Transverse colon (tissue), 4 donors: ENCODE measurements at regions not wholly inside any gene's neighbourhood (a gene's known extent, or its start where the extent isn't known, plus 50 kb on each side); places are given as distances from the start of the nearest gene placed in this dataset.

ENCODE experiments used
- CTCF ChIP-seq, 5 experiments: fragments of 200-600 bp in 3 of 5; fragments of 450-650 bp in 2 of 5; sonication (generic) in 3 of 5; IDR thresholded peaks; 1 replicate in 2 of 5; 2 replicates in 3 of 5; pipeline ENCODE4 v1.5.1; 2016 to 2017; ENCODE audit warnings: antibody characterized with exemption in 5 of 5, inconsistent platforms in 3 of 5, mild to moderate bottlenecking in 2 of 5, moderate library complexity in 1 of 5
- EP300 ChIP-seq: sonication (generic); formaldehyde crosslinking; IDR thresholded peaks from one replicate; pipeline ENCODE4 v1.6.1; 2017; ENCODE audit warnings: antibody characterized with exemption, low read depth
- POLR2A ChIP-seq: fragments of 450-650 bp; IDR thresholded peaks from one replicate; pipeline ENCODE4 v1.6.1; 2016; ENCODE audit warnings: antibody characterized with exemption, mild to moderate bottlenecking, moderate library complexity
- POLR2AphosphoS5 ChIP-seq, 3 donors: sonication (generic); formaldehyde crosslinking; IDR thresholded peaks; one replicate each; pipeline ENCODE4 v1.6.1; 2016; ENCODE audit warnings: antibody characterized with exemption in 3 of 3

DNA sequence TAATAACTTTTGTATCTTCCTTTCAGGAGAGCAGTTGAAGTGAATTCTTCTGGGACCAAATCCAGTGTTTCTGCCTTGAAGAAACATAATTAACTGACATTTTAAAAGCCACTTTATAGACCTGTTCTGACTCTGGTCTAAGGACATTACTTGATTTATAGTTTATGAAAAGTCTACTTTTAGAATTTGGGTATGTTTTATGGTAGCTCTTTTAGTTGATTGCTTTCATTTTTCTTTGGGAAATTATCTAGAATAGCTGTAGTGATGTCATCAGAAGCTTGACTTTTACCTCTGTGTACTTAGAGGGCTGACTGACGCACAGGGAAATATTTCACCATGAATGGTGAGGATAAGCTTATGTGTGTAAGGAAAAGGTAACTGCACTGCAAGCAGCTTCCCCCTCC, 131.8 kb upstream of the LIMCH1 start:
- TF ChIP-seq CTCF (IDR thresholded peaks at IDR 0.05), result no peak
- TF ChIP-seq POLR2A, result no peak
- no peak for TF ChIP-seq POLR2AphosphoS5 (IDR thresholded peaks at IDR 0.05)
- no peak for TF ChIP-seq EP300
